ENCODE measurements at regions not wholly inside any gene's neighbourhood (a gene's known extent, or its start where the extent isn't known, plus 50 kb on each side); places are given as distances from the start of the nearest gene placed in this dataset.
"Not testable (repeated sequence)": the region's sequence is repeated elsewhere in the genome, so short reads cannot be mapped to it uniquely, and the experiment has no call there.

DNA sequence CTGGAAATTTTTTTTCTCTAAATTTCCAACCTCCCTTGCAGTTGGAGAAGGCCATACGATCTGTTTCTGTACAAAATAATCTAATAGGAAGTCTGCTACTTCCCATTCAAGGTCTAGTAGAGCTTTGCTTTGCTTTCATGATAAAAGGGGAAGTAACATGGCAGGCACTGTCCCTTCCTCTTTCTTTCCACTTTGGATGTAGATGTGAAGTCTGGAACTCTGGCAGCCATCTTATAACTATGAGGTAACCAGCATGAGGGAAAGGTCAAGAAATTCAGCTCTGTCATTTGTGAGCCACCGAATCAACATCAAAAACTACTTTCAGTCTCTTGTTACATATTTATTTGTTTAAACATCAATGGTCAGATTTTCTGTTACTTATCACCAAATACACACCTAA lies 156.3 kb downstream of the MTHFS start:
- H3K4me1 ChIP-seq (ENCODE audit: insufficient read depth, poor library complexity, severe bottlenecking) = no peaks in the 10 kb centered on the region
- no peak overlapping the region for H3K27ac ChIP-seq (ENCODE audit: poor library complexity, severe bottlenecking)
- ATAC-seq (ENCODE audit: low read depth) = no peak
- no peak for TF ChIP-seq CTCF (IDR thresholded peaks at IDR 0.05; ENCODE audit: poor library complexity, severe bottlenecking)
- no peak overlapping the region for H3K4me3 ChIP-seq (ENCODE audit: severe bottlenecking)
- no peaks in the 10 kb centered on the region for H3K27me3 ChIP-seq (ENCODE audit: insufficient read depth, poor library complexity, severe bottlenecking)
- no peak for DNase-seq (ENCODE audit: low spot score)
- H3K9me3 ChIP-seq (ENCODE audit: severe bottlenecking) = no peaks in the 10 kb centered on the region
- H3K36me3 ChIP-seq (ENCODE audit: low read depth) = no peaks in the 10 kb centered on the region

DNA sequence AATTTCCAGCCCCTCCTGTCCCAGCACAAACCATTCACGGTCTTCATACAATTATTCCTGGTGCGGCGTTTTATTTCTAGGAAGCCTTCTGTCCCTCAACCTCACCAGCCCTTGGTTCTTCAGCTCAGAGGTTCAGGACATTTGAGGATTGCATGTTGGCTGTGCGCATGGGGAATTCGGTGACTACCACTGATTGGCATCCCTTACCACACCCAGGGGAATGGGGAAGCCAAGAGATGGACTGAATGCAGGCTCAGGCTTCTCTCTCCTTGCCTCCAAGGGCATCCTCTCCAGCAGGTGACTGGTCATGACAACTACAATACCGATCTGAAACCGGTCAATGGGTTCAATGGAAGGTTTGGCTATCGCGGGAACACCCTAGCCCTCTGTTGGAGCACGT lies 153.8 kb downstream of the MTHFS start:
- TF ChIP-seq CTCF (IDR thresholded peaks at IDR 0.05; ENCODE audit: poor library complexity, severe bottlenecking) = no peak
- ATAC-seq (ENCODE audit: low read depth) (peak; percentile 75), DNase-seq (ENCODE audit: low spot score) (no peak)
- Histone ChIP-seq H3K27me3 (ENCODE audit: insufficient read depth, poor library complexity, severe bottlenecking) (no peaks in the 10 kb centered on the region), H3K9me3 (ENCODE audit: severe bottlenecking) (no peaks in the 10 kb centered on the region), H3K4me1 (ENCODE audit: insufficient read depth, poor library complexity, severe bottlenecking) (no peaks in the 10 kb centered on the region), H3K36me3 (ENCODE audit: low read depth) (no peaks in the 10 kb centered on the region), H3K4me3 (ENCODE audit: severe bottlenecking) (no peak overlapping the region), H3K27ac (ENCODE audit: poor library complexity, severe bottlenecking) (no peak overlapping the region)

- H3K36me3 ChIP-seq (ENCODE audit: low read depth); H3K27me3 ChIP-seq (ENCODE audit: insufficient read depth, poor library complexity, severe bottlenecking); H3K27ac ChIP-seq (ENCODE audit: poor library complexity, severe bottlenecking); H3K4me3 ChIP-seq (ENCODE audit: severe bottlenecking); H3K4me1 ChIP-seq (ENCODE audit: insufficient read depth, poor library complexity, severe bottlenecking); DNase-seq (ENCODE audit: low spot score); H3K9me3 ChIP-seq (ENCODE audit: severe bottlenecking): not testable (repeated sequence)
- ATAC-seq (ENCODE audit: low read depth) = peak; percentile 61; the same call in 2 of the 3 replicates
These were observed 152.3 kb downstream of the MTHFS start for GRCh38 chr15:79744485-79744884.

GRCh38 chr15:79756365-79756764 lies 140.4 kb downstream of the MTHFS start:
- no peak for TF ChIP-seq CTCF (IDR thresholded peaks at IDR 0.05; ENCODE audit: poor library complexity, severe bottlenecking)
- Histone ChIP-seq H3K4me1 (ENCODE audit: insufficient read depth, poor library complexity, severe bottlenecking) (no peaks in the 10 kb centered on the region), H3K9me3 (ENCODE audit: severe bottlenecking) (no peaks in the 10 kb centered on the region), H3K36me3 (ENCODE audit: low read depth) (no peaks in the 10 kb centered on the region), H3K27ac (ENCODE audit: poor library complexity, severe bottlenecking) (no peak overlapping the region), H3K4me3 (ENCODE audit: severe bottlenecking) (no peak overlapping the region), H3K27me3 (ENCODE audit: insufficient read depth, poor library complexity, severe bottlenecking) (peaks cover 8% of the 10 kb centered on the region)
- no peak for ATAC-seq (ENCODE audit: low read depth)
- DNase-seq (ENCODE audit: low spot score) = no peak

- TF ChIP-seq CTCF (IDR thresholded peaks at IDR 0.05; ENCODE audit: poor library complexity, severe bottlenecking) = no peak
- no peak for DNase-seq (ENCODE audit: low spot score)
- ATAC-seq (ENCODE audit: low read depth) = no peak
- Histone ChIP-seq H3K27me3 (ENCODE audit: insufficient read depth, poor library complexity, severe bottlenecking) (peaks cover 20% of the 10 kb centered on the region), H3K9me3 (ENCODE audit: severe bottlenecking) (no peaks in the 10 kb centered on the region), H3K27ac (ENCODE audit: poor library complexity, severe bottlenecking) (no peak overlapping the region), H3K36me3 (ENCODE audit: low read depth) (no peaks in the 10 kb centered on the region), H3K4me3 (ENCODE audit: severe bottlenecking) (no peak overlapping the region), H3K4me1 (ENCODE audit: insufficient read depth, poor library complexity, severe bottlenecking) (no peaks in the 10 kb centered on the region)
These were observed 131.7 kb downstream of the MTHFS start for GRCh38 chr15:79765081-79765480.
